ENCODE measurements at regions not wholly inside any gene's neighbourhood (a gene's known extent, or its start where the extent isn't known, plus 50 kb on each side); places are given as distances from the start of the nearest gene placed in this dataset.

- DNase-seq (ENCODE audit: low read depth): no peak
Measured at GRCh38 chr2:51697095-51697494, 665.2 kb upstream of the NRXN1 start.

GRCh38 chr2:51695531-51695930 lies 663.6 kb upstream of the NRXN1 start:
- peak; percentile 3 for DNase-seq (ENCODE audit: low read depth)

- DNase-seq (ENCODE audit: low read depth): no peak
Measured at GRCh38 chr2:51693640-51694039, 661.7 kb upstream of the NRXN1 start.

GRCh38 chr2:51681854-51682253 lies 649.9 kb upstream of the NRXN1 start:
- DNase-seq (ENCODE audit: low read depth): no peak

- DNase-seq (ENCODE audit: low read depth): no peak
Measured at GRCh38 chr2:51673628-51674027, 641.7 kb upstream of the NRXN1 start.

GRCh38 chr2:51667679-51668078 lies 635.7 kb upstream of the NRXN1 start:
- no peak for DNase-seq (ENCODE audit: low read depth)

GRCh38 chr2:51662187-51662586 lies 630.3 kb upstream of the NRXN1 start:
- no peak for DNase-seq (ENCODE audit: low read depth)

GRCh38 chr2:51657849-51658248 lies 625.9 kb upstream of the NRXN1 start:
- DNase-seq (ENCODE audit: low read depth): no peak

GRCh38 chr2:51650769-51651168 lies 618.8 kb upstream of the NRXN1 start:
- DNase-seq (ENCODE audit: low read depth): no peak

- DNase-seq (ENCODE audit: low read depth): no peak
Measured at GRCh38 chr2:51649366-51649765, 617.4 kb upstream of the NRXN1 start.

- no peak for DNase-seq (ENCODE audit: low read depth)
Measured at GRCh38 chr2:51638811-51639210, 606.9 kb upstream of the NRXN1 start.

- no peak for DNase-seq (ENCODE audit: low read depth)
Measured at GRCh38 chr2:51633073-51633472, 601.1 kb upstream of the NRXN1 start.

GRCh38 chr2:51629406-51629805 lies 597.5 kb upstream of the NRXN1 start:
- DNase-seq (ENCODE audit: low read depth): no peak

GRCh38 chr2:51628917-51629316 lies 597.0 kb upstream of the NRXN1 start:
- DNase-seq (ENCODE audit: low read depth): no peak

GRCh38 chr2:51624995-51625394 lies 593.1 kb upstream of the NRXN1 start:
- peak; percentile 68 for DNase-seq (ENCODE audit: low read depth)

GRCh38 chr2:51620796-51621195 lies 588.9 kb upstream of the NRXN1 start:
- DNase-seq (ENCODE audit: low read depth): peak; percentile 35

- DNase-seq (ENCODE audit: low read depth): no peak
Measured at GRCh38 chr2:51619961-51620360, 588.0 kb upstream of the NRXN1 start.

GRCh38 chr2:51612387-51612786 lies 580.5 kb upstream of the NRXN1 start:
- DNase-seq (ENCODE audit: low read depth): no peak

- no peak for DNase-seq (ENCODE audit: low read depth)
Measured at GRCh38 chr2:51601706-51602105, 569.8 kb upstream of the NRXN1 start.

GRCh38 chr2:51597086-51597485 lies 565.2 kb upstream of the NRXN1 start:
- DNase-seq (ENCODE audit: low read depth): peak; percentile 35

- DNase-seq (ENCODE audit: low read depth): no peak
Measured at GRCh38 chr2:51595836-51596235, 563.9 kb upstream of the NRXN1 start.

GRCh38 chr2:51581636-51582267 lies 549.8 kb upstream of the NRXN1 start:
- DNase-seq (ENCODE audit: low read depth): no peak

- DNase-seq (ENCODE audit: low read depth): no peak
Measured at GRCh38 chr2:51579412-51579811, 547.5 kb upstream of the NRXN1 start.

- no peak for DNase-seq (ENCODE audit: low read depth)
Measured at GRCh38 chr2:51575181-51575580, 543.2 kb upstream of the NRXN1 start.
